A673 (cell line): ENCODE measurements at regions not wholly inside any gene's neighbourhood (a gene's known extent, or its start where the extent isn't known, plus 50 kb on each side); places are given as distances from the start of the nearest gene placed in this dataset.

Experiments
- EZH2 ChIP-seq: fragments of 200-600 bp; sonication (generic); IDR thresholded peaks from 2 replicates; pipeline ENCODE4 v1.6.1; 2017; ENCODE audit warnings: borderline replicate concordance, low read depth, mild to moderate bottlenecking, mixed read lengths, antibody characterized with exemption, low read length; ENCODE audit not compliant: poor library complexity, severe bottlenecking
- TF ChIP-seq, protein P1 (sequence below): fragments of 300-800, 200-600 bp; sonication (generic); conservative IDR thresholded peaks from 2 replicates; pipeline ENCODE4 v1.5.1; 2017; ENCODE audit warnings: low read depth, mild to moderate bottlenecking, antibody characterized with exemption, low read length, moderate library complexity, mixed read lengths

DNA sequence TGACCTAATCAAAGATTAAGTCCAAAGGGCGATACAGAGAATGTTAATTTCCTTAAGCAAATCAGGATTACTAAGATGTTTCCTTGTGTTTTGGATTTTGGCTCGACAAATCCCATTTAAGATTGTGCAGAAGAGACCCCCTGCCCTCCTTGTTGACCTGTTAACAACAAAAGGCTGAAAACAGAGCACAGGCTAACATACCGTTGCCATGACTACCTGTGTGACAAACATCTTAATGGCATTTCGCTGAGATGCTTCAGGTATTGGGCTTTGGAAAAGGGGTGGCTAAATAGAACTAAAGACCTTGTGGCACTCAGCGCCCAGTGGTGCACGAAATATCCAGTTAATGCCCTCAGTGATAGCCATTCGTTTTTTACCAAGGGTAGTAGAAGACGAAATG lies 1532.3 kb upstream of the TMEM132C start:
- TF ChIP-seq, protein P1, sequence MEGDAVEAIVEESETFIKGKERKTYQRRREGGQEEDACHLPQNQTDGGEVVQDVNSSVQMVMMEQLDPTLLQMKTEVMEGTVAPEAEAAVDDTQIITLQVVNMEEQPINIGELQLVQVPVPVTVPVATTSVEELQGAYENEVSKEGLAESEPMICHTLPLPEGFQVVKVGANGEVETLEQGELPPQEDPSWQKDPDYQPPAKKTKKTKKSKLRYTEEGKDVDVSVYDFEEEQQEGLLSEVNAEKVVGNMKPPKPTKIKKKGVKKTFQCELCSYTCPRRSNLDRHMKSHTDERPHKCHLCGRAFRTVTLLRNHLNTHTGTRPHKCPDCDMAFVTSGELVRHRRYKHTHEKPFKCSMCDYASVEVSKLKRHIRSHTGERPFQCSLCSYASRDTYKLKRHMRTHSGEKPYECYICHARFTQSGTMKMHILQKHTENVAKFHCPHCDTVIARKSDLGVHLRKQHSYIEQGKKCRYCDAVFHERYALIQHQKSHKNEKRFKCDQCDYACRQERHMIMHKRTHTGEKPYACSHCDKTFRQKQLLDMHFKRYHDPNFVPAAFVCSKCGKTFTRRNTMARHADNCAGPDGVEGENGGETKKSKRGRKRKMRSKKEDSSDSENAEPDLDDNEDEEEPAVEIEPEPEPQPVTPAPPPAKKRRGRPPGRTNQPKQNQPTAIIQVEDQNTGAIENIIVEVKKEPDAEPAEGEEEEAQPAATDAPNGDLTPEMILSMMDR: no peak
- no peak for TF ChIP-seq EZH2
